HG03558 (cell line): ENCODE measurements at regions not wholly inside any gene's neighbourhood (a gene's known extent, or its start where the extent isn't known, plus 50 kb on each side); places are given as distances from the start of the nearest gene placed in this dataset.
"Not testable (repeated sequence)": the region's sequence is repeated elsewhere in the genome, so short reads cannot be mapped to it uniquely, and the experiment has no call there.

Source experiments
- ATAC-seq: cut with Tn5 transposase; IDR thresholded peaks from one replicate; pipeline ENCODE4 v1.9.1; 2021; ENCODE audit warnings: moderate number of reproducible peaks; ENCODE audit not compliant: unreplicated experiment; ENCODE audit errors: extremely low read depth

DNA sequence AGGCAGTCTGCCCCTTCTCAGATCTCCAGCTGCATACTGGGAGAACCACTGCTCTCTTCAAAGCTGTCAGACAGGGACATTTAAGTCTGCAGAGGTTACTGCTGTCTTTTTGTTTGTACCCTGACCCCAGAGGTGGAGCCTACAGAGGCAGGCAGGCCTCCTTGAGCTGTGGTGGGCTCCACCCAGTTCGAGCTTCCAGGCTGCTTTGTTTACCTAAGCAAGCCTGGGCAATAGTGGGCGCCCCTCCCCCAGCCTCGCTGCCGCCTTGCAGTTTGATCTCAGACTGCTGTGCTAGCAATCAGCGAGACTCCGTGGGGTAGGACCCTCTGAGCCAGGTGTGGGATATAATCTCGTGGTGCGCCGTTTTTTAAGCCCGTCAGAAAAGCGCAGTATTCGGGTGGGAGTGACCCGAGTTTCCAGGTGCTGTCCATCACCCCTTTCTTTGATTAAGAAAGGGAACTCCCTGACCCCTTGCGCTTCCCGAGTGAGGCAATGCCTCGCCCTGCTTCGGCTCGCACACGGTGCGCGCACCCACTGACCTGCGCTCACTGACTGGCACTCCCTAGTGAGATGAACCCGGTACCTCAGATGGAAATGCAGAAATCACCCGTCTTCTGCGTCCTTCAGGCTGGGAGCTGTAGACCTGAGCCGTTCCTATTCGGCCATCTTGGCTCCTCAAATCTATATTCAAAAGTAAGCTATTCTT, 224.4 kb downstream of the ZNF326 start:
- not testable (repeated sequence) for ATAC-seq

DNA sequence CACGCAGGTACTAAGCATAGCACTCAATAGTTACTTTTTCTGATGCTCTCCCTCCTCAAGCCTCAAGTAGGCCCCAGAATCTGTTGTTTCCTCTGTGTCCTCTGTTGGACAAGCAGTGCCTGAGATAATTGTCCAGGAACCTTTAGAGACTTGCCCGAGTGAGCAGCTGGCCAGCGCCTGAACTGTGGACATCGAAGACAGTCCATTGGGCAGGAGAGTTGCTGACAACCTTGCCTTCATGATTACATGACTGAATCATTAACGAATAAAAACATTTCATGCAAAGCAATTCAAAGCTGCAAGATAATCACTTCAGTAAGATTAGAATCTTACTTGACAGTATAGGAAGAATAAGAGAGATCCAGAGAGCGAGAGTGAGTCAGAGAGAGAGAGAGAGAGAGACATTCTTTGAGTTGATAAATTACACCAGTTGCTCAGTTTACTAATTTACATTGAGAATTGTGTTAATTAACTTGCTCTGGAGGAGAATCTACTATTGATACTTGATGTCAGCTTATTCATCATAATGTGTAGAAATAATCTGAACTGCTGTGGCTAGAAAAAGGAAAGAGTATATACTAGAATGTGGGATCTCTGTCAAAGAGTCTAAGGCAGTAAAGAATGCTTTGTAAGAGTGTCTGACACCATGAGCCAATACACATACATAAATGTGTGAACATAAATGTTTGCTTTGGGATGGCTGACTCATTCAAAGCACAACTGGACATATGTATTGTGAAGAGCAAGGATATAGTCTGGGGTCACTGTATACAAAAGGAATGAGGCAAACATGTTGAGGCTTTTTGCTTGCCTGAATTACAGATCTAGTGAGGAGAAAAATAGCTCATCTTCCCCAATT, 216.0 kb downstream of the ZNF326 start:
- ATAC-seq, result no peak

DNA sequence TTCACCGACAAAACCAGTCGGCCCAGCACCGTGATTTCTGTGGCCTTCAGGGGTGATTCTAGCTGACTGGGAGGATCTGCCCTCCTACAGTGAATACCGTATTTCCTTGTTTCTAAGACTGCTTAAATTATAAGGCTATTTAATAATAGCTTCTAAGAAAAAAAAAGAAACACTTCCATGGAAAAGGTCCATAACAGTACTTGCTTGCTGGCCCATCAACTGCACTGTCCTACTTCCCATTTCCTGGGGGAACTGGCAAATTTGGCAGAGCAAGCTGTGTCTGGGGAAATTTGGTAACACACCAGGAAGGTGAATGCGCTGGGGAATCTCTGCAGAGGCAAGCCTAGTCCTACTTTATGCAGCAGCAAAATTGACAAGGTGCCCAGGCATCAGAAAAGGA, 214.0 kb downstream of the ZNF326 start:
- no peak for ATAC-seq

DNA sequence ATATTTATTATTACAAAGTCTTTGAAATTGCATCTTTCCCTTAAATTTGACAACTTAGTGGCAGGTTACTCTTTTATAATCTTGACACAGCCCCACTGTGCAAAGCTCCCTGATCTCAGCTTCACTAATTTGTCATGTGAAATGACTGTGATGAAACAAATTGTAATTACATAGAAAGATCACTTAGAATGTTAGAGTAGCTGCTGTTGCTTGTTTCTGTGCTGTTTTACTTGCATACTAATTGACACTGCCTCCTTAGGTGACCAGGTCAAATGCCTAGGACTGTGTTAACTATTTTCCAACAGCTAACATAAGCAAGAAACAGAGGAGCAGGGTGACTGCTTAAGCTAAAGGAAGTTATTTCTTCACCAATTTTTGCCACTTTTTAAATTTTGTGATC, 211.3 kb downstream of the ZNF326 start:
- no peak for ATAC-seq

DNA sequence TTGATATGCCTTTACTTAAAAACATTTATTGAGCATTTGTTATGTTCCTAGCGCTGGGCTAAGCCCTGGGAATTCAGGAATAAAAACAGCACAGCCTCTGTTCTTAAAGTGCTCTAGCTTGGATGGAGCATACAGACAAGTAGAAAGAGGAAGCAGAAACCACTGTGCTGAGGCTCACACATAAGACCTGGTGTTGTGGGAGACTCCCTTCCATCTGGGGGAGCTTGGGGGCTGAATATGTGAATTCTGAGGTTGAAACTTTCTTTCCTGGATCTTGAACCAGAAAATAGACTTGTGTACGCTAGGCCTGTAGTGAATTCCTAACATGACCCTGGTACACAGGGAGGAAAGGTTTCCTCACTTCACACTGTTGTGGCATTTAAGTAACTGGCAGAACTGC, 209.9 kb downstream of the ZNF326 start:
- ATAC-seq, result no peak

DNA sequence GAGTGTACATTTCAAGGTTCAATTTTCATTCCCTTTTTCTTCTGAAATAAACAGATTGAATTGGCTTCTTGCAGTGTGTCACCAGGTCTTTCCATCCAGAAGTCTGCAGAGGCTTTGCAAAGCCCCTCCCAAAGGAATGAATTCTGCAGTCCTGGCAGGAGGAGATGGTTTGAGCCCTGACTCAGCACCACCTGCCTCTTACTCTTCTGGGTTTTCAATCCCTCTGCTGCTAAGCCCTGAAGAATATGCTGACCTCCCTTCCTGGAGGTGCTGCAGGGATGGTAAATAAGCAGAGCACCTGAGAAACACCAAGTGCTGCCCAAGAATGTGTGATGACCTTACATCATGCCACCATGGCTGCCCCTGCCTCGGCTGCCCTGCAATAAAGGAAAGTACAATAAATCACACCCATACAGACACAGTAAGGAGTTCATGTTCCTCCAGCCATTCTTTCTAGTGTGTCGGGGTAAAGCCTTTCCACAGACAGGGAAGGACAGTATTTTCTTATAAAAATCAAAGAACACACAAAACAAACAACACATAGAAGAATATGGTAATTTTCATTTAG, 209.2 kb downstream of the ZNF326 start:
- ATAC-seq, result no peak

DNA sequence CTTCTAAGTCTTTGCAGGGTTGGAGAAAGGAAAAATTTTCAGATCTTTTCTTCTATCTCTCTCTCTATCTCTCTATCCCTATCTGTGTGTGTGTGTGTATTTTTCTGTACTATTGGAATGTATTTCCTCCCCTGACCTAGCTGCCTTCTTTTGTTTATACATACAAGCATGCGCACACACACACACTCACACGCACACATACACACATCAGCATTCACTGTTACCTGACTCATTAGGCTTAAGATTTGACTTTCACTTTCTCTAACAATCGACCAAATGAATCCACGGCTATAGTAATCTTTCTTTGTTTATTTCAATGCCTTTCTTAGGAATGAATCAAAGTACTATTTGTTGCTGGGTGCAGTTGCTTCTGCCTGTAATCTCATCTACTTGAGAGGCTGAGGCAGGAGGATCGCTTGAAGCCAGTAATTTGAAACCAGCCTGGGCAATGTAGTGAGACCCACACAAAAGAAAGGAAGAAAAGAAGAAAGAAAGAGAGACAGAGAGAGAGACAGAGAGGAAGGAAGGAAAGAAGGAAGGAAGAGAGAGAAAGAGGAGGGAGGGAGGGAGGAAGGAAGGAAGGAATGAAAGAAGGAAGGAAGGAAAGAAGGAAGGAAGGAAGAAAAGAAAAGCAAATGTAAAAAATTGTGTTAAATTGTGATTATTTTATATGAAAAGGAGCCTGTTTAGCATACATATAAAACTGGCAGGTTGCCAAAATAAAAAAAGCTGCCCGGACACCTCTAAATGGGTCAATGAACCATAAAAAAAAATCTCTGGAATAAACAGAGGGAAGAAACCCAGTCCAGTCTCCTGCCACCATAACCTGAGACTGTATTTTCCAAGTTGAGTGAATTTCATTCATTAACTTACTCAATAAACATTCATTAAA, 206.8 kb downstream of the ZNF326 start:
- ATAC-seq, result no peak

DNA sequence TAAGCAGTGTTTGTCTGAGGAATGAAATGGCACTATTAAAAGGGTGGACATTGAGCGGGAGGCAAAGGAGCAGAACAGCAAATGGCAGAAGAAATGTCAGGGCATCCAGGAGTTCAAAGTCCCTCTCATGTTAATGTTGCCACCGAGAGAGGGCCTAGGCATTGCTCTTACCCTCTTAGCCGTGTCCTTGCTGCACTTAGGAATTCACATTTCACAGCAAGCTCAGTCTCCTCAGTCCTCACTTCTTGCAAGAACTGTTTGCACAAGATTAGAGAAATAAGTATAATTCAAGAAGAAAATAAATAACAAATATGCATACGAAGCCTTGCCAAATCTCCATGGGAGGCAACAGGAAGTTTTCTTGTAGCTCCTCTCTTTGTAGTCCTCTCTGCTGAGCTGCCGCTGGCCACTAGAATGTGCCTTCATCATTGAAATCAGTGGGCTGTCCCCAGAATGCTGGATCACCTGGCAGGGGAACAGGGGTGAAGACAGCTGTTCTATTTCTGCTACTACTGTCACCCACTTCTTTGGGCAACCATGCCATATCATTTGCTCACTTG, 205.8 kb downstream of the ZNF326 start:
- no peak for ATAC-seq

DNA sequence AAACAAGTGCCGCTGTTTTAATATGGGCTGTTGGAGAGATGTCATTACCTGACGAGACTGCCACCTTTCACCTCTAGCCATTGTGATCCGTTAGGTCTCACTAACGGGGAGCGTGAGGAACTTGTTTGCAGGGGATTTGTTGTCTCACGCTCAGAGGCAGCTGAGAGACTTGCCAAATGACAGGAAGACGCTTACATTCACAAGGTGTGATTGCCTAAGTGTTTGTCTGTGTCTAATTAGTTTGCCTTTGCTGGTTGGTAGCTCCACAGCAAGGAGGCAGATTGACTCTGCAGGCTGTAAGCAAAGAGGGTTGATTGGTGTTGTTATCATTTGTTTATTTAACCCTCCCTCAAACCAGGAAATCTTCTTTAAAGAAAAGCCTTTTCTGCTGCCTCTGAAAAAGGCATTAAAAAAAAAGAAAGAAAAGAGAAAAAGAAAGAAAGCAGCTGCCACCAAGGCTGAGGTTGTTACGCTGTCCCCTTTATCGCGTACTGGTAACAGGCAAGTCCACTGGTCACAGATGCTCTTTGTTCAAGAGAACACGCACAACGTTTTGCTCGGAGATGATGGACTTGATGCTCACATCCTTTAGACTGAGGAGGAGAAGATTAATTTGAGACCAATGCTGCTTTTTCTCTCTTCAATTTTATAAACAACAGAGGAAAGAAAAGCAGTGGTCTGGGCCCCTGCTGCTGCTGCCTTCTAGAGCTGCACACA, 203.9 kb downstream of the ZNF326 start:
- no peak for ATAC-seq

DNA sequence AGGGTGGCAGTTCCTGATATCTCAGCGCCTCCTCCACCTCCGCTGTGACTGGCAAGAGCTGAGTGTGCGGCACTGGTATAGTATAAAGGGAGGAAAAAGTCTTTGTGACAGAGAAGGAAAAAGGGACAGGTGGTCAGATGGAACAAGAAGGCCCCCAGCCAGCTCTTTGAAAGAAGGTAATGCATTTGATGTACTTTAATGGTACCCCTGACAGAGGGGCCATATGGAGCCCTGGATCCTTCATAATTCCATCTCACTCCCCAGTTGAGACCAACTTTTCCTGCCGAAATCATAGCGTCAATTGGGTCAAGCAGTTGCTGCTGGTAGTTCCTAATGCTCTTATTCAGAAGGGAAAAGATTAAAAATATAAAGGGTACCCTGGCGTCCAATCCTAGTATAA, 198.2 kb downstream of the ZNF326 start:
- no peak for ATAC-seq

DNA sequence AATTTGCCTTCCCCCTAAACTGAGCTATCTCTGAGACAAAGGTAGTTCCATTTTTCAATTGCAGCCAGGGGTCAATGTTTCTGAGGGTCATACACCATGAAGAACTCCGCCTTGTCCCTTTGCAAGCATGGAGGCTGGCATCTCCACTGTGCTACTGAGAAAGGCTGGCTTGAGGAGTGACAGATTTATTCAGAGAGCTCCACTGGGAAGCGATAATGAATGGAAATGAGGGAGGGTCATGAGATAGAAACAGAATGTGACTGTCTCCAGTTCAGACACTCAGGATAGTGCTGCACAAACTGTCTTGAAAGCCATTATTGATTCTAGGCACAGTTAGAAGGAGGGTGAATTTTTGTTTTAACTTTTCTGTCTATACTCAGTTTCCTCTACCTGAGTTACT, 197.5 kb downstream of the ZNF326 start:
- ATAC-seq, result no peak

DNA sequence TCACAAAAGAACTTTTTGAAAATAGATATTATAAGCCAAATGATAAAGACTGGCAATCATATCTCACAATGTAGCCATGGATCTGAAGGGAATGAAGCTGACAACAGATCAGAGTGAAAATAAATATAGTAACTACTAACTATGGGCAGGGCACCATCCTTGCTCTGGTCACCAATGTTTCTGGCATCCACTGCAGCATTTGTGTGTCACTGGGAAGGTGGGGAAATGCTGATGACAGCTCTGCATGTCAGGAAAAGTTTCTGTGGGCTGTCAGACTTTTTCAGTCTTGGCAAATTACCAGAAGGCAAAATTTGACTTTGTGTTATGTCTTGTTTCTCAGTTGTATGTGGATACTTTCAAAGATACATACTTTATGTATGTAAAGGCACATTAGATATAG, 195.6 kb downstream of the ZNF326 start:
- ATAC-seq, result no peak

DNA sequence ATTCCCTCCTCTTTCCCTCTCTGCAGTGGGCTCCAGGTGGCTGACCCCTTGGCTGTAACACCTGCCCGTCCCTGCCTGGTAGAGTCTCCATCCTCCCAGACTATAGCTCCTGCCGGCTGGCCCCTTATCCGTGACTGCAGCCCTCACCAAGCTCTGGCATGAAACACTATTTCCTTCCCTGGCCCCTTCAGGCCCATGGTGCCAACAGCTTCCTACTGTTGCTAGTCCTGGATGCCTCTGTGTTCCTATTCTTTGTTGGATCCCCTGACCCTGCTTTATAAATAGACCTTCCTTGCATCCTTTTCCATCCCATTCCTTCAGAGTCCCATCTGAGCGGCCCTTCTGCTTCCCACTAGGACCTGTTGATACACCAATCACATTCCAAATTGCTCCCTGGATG, 195.0 kb downstream of the ZNF326 start:
- ATAC-seq, result no peak

DNA sequence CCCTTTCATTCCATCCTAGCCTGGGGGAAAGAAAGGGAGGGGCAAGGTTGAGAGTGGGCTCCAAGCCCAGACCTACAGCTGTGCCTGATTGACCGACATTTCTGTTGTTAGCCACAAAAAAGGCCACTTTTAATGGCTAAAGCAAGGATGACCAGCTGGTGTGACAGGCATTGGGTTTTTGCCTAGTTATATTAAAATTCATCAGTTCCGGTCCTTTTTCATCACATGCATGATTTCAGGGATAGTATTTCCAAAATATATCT, 192.3 kb downstream of the ZNF326 start:
- no peak for ATAC-seq

DNA sequence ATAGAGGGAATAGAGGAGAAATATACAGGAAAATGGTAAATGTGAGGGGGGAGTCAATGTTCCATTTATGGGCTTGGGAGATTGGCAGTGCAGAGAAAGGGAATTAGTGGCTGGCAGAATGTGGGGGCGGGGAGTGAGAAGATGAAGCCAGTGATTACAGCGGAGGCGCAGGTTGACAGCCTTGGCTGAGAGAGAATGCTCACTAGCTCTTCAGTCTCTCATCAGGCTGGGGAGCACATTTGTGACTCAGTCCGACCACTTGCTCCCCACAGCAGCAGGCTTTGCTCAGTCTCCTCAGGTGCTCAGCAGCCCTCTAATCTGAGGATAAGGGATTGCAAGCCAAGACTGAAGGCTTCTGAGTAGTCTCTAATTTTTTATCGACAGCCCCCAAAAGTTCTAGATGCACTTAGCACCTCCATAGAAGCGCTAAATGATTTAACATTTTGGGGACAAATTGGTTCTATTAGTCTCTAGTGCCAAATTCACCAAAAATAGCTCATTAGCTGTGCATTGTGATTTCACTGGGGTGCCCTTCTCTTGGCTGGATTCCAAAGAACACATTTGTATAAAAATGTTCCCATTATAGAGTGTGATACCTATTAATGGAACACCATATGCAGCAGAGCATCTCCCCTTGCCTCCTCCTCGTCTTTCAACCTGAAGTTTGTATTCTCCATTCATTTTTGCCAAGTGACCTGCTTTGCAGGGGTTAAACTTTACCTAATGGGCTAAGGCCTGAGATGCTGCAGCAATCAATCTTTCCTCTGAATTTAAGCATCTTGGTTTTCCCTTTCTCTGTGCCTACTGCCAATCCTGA, 191.8 kb downstream of the ZNF326 start:
- no peak for ATAC-seq

DNA sequence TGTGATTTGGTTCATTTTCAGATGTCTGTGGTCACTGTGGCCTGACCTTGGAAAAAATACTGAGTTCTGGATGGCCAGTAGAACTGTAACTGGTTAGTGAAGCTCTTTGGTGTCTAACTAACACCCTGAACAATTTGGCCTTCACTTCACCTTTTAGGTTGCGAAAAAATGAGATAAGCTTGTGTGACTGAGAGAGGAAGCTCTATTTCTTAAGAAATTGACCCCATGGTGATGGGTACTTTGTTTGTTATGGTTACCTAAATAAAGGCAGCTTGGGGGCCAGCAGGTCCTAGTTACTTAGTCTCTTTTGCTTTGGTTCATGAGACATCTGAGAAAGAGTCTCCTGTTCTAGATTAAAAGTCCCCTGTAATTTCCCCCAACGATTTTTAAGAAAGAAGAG, 181.6 kb downstream of the ZNF326 start:
- no peak for ATAC-seq

DNA sequence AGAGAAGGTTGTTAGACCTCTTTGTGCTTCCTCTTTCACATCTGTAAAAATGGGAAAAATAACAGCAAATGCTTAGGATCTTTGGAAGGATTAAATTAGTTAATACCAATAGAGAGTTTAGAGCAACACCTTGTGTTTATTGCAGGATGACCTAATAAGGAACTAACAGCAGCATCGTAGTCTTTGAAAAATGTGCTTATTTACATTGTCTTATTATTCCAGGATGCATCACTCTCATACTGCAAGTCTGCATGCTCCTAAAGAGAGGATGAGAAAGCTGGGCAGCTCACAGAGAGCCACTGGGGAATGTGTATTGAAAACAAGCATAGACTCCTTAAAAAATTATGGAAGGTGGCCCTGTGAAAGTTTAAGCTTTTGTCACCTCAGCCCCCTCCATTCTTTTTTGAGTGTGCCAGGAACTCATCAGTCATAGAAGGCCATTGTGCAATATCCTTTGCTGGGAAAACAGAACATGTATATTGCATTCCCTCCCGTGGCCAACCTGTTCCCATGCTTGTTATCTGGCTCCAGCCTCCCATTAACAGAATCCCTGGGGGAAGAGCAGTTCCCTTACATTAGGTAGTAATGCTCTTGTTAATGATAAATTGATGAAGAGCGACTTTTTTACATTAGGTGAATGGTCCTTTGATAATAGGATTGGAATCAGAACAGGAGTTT, 180.7 kb downstream of the ZNF326 start:
- ATAC-seq, result no peak

DNA sequence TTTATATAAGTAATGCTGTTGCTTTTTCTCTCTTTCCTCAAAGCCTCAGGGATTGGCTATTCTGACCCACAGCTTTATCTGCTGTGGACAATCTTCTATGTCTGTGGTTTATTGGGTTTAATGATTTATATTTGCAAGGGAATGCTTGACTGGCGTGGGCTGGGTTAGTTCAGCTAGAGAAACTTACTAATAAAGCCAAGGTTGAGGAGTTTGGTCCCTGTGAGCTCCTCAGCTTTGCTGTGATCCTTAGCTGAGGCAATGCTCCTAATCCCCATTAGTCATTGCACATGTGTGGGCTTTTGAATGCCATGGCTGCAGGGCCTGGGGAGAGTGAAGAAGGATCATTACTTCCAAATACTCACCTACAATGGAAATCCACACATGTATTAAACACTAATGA, 179.3 kb downstream of the ZNF326 start:
- no peak for ATAC-seq
